Neural cell (in vitro differentiated cells): ENCODE measurements at regions not wholly inside any gene's neighbourhood (a gene's known extent, or its start where the extent isn't known, plus 50 kb on each side); places are given as distances from the start of the nearest gene placed in this dataset.

Source experiments
- POLR2AphosphoS5 ChIP-seq: IDR thresholded peaks from 2 replicates; pipeline ENCODE4 v1.6.1; 2012
- TF ChIP-seq, protein P1 (sequence below): fragments of 450-650 bp; IDR thresholded peaks from 2 replicates; pipeline ENCODE4 v1.5.1; 2014; ENCODE audit warnings: antibody characterized with exemption, mild to moderate bottlenecking, moderate library complexity; ENCODE audit not compliant: poor library complexity, severe bottlenecking
- TF ChIP-seq, protein P2 (sequence below): IDR thresholded peaks from 2 replicates; pipeline ENCODE4 v1.6.1; 2012; ENCODE audit warnings: borderline replicate concordance

DNA sequence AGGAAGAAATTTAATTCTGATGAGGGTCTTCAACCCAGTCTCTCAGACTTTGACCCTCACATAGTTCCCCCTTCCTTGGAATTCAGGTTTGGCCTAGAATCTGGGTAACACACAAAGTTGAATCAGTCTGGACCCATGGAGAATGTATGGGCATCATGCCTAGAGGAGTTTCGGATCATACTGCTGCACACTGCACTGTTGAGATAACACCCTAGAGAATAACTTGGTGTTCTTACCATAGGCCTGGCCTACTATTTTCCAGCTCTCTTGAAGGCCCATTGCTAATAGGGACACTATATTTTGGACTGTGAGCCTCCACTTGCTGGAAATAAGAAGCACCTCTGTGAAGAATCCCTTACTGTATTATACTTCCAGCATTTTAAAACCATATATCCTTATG lies 413.5 kb downstream of the PLK2 start:
- TF ChIP-seq, protein P1, sequence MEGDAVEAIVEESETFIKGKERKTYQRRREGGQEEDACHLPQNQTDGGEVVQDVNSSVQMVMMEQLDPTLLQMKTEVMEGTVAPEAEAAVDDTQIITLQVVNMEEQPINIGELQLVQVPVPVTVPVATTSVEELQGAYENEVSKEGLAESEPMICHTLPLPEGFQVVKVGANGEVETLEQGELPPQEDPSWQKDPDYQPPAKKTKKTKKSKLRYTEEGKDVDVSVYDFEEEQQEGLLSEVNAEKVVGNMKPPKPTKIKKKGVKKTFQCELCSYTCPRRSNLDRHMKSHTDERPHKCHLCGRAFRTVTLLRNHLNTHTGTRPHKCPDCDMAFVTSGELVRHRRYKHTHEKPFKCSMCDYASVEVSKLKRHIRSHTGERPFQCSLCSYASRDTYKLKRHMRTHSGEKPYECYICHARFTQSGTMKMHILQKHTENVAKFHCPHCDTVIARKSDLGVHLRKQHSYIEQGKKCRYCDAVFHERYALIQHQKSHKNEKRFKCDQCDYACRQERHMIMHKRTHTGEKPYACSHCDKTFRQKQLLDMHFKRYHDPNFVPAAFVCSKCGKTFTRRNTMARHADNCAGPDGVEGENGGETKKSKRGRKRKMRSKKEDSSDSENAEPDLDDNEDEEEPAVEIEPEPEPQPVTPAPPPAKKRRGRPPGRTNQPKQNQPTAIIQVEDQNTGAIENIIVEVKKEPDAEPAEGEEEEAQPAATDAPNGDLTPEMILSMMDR: no peak
- no peak for TF ChIP-seq POLR2AphosphoS5
- TF ChIP-seq, protein P2, sequence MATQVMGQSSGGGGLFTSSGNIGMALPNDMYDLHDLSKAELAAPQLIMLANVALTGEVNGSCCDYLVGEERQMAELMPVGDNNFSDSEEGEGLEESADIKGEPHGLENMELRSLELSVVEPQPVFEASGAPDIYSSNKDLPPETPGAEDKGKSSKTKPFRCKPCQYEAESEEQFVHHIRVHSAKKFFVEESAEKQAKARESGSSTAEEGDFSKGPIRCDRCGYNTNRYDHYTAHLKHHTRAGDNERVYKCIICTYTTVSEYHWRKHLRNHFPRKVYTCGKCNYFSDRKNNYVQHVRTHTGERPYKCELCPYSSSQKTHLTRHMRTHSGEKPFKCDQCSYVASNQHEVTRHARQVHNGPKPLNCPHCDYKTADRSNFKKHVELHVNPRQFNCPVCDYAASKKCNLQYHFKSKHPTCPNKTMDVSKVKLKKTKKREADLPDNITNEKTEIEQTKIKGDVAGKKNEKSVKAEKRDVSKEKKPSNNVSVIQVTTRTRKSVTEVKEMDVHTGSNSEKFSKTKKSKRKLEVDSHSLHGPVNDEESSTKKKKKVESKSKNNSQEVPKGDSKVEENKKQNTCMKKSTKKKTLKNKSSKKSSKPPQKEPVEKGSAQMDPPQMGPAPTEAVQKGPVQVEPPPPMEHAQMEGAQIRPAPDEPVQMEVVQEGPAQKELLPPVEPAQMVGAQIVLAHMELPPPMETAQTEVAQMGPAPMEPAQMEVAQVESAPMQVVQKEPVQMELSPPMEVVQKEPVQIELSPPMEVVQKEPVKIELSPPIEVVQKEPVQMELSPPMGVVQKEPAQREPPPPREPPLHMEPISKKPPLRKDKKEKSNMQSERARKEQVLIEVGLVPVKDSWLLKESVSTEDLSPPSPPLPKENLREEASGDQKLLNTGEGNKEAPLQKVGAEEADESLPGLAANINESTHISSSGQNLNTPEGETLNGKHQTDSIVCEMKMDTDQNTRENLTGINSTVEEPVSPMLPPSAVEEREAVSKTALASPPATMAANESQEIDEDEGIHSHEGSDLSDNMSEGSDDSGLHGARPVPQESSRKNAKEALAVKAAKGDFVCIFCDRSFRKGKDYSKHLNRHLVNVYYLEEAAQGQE: no peak
